Fibroblast of lung (primary cell): ENCODE measurements at regions not wholly inside any gene's neighbourhood (a gene's known extent, or its start where the extent isn't known, plus 50 kb on each side); places are given as distances from the start of the nearest gene placed in this dataset.
A peak's percentile ranks its signal among the peaks of the same experiment; 100 is the strongest.

ENCODE experiments used
- DNase-seq, 2 donors: peaks; one replicate each; pipeline versions ENCODE4 v3.0.0 to v3.0.0-alpha.2; 2010; ENCODE audit warnings: low read depth in 2 of 2
- H2AFZ ChIP-seq: 2 replicates; pipeline ENCODE4 v1.5.1; 2012; ENCODE audit warnings: low read length, control low read depth, inconsistent platforms
- H3K27ac ChIP-seq: 2 replicates; pipeline ENCODE4 v1.5.1; 2011; ENCODE audit warnings: low read length, control low read depth; ENCODE audit not compliant: insufficient read depth
- H3K27me3 ChIP-seq: 2 replicates; pipeline ENCODE4 v1.5.1; 2011; ENCODE audit warnings: mild to moderate bottlenecking, low read length; ENCODE audit not compliant: control insufficient read depth, insufficient read depth
- H3K36me3 ChIP-seq: 2 replicates; pipeline ENCODE4 v1.5.1; 2011; ENCODE audit warnings: low read length; ENCODE audit not compliant: control insufficient read depth, insufficient read depth
- H3K4me1 ChIP-seq: 2 replicates; pipeline ENCODE4 v1.5.1; 2011; ENCODE audit warnings: low read length; ENCODE audit not compliant: control insufficient read depth, insufficient read depth; ENCODE audit errors: extremely low read depth
- H3K4me2 ChIP-seq: 2 replicates; pipeline ENCODE4 v1.5.1; 2011; ENCODE audit warnings: low read length, control low read depth; ENCODE audit not compliant: insufficient read depth; ENCODE audit errors: extremely low read depth
- H3K4me3 ChIP-seq, 4 experiments: fragments of 200-600 bp in 1 of 4; sonication (generic) in 1 of 4; replicated peaks in 1 of 4; 2 replicates each; pipeline ENCODE4 v1.5.1; 2011 to 2016; ENCODE audit warnings: low read length in 4 of 4, low read depth in 3 of 4, mild to moderate bottlenecking in 3 of 4, control low read depth in 2 of 4, inconsistent platforms in 1 of 4, mixed read lengths in 1 of 4; ENCODE audit not compliant: insufficient read depth in 1 of 4; ENCODE audit errors: control extremely low read depth in 1 of 4
- H3K79me2 ChIP-seq: 2 replicates; pipeline ENCODE4 v1.5.1; 2012; ENCODE audit warnings: mild to moderate bottlenecking, low read length, inconsistent platforms; ENCODE audit not compliant: control insufficient read depth, insufficient read depth
- H3K9ac ChIP-seq: 2 replicates; pipeline ENCODE4 v1.5.1; 2011; ENCODE audit warnings: mild to moderate bottlenecking, low read length, control low read depth; ENCODE audit not compliant: insufficient read depth
- H3K9me3 ChIP-seq: 2 replicates; pipeline ENCODE4 v1.5.1; 2012; ENCODE audit warnings: low read depth, low read length; ENCODE audit not compliant: control insufficient read depth, insufficient read depth
- H4K20me1 ChIP-seq: 2 replicates; pipeline ENCODE4 v1.5.1; 2011; ENCODE audit warnings: low read length; ENCODE audit not compliant: control insufficient read depth, insufficient read depth; ENCODE audit errors: extremely low read depth
- CTCF ChIP-seq, 2 donors: IDR thresholded peaks in 1 of 2; conservative IDR thresholded peaks in 1 of 2; 1 replicate in 1 of 2; 2 replicates in 1 of 2; pipeline ENCODE4 v1.5.1; 2011 to 2012; ENCODE audit warnings: low read length in 2 of 2, control low read depth in 1 of 2, inconsistent platforms in 1 of 2, low read depth in 1 of 2, mild to moderate bottlenecking in 1 of 2
- EZH2 ChIP-seq: IDR thresholded peaks from 2 replicates; pipeline ENCODE4 v1.5.1; 2012; ENCODE audit warnings: low read length, control low read depth, mild to moderate bottlenecking; ENCODE audit errors: missing control alignments

GRCh38 chr11:15645201-15645600 lies 530.5 kb downstream of the INSC start:
- Histone ChIP-seq H3K4me3 (no peak overlapping the region), H3K9ac (no peak overlapping the region), H3K27ac (no peak overlapping the region), H3K9me3 (no peaks in the 10 kb centered on the region), H3K4me1 (peaks cover 3% of the 10 kb centered on the region), H3K4me2 (no peak overlapping the region), H3K79me2 (no peaks in the 10 kb centered on the region), H2AFZ (no peak overlapping the region), H3K27me3 (no peaks in the 10 kb centered on the region), H3K36me3 (no peaks in the 10 kb centered on the region), H4K20me1 (no peaks in the 10 kb centered on the region)
- no peak for DNase-seq
- TF ChIP-seq CTCF (conservative IDR thresholded peaks at IDR 0.05 in 1 of 2, IDR thresholded peaks at IDR 0.05 in 1 of 2; ENCODE audit: low read depth in 1 of 2, low read length in 2 of 2), result no peak
- no peak for TF ChIP-seq EZH2

GRCh38 chr11:15649371-15650104 lies 534.8 kb downstream of the INSC start:
- TF ChIP-seq CTCF (conservative IDR thresholded peaks at IDR 0.05 in 1 of 2, IDR thresholded peaks at IDR 0.05 in 1 of 2; ENCODE audit: low read depth in 1 of 2, low read length in 2 of 2), result no peak
- no peak for TF ChIP-seq EZH2
- Histone ChIP-seq H3K9me3 (no peaks in the 10 kb centered on the region), H3K27ac (no peak overlapping the region), H3K4me3 (no peak overlapping the region), H2AFZ (peak overlapping the region; percentile 94), H3K27me3 (no peaks in the 10 kb centered on the region), H3K9ac (no peak overlapping the region), H4K20me1 (no peaks in the 10 kb centered on the region), H3K36me3 (no peaks in the 10 kb centered on the region), H3K79me2 (no peaks in the 10 kb centered on the region), H3K4me2 (no peak overlapping the region), H3K4me1 (peaks cover 10% of the 10 kb centered on the region)
- DNase-seq, result no peak

GRCh38 chr11:15650105-15650938 lies 535.6 kb downstream of the INSC start:
- Histone ChIP-seq H2AFZ (peak overlapping the region; percentile 94), H3K36me3 (no peaks in the 10 kb centered on the region), H3K9me3 (no peaks in the 10 kb centered on the region), H3K4me1 (peaks cover 10% of the 10 kb centered on the region), H3K4me3 (peak overlapping the region; percentile 22 to 58 (median 38)), H4K20me1 (no peaks in the 10 kb centered on the region), H3K9ac (peak overlapping the region; percentile 34), H3K27ac (peak overlapping the region; percentile 55), H3K4me2 (peak overlapping the region; percentile 69), H3K27me3 (no peaks in the 10 kb centered on the region), H3K79me2 (no peaks in the 10 kb centered on the region)
- DNase-seq, result peak; percentile 87 to 93
- TF ChIP-seq EZH2 (no peak), CTCF (conservative IDR thresholded peaks at IDR 0.05 in 1 of 2, IDR thresholded peaks at IDR 0.05 in 1 of 2; ENCODE audit: low read depth in 1 of 2, low read length in 2 of 2) (peak; percentile 90 to 91)
